Uterus (tissue), 3 donors: ENCODE measurements at regions not wholly inside any gene's neighbourhood (a gene's known extent, or its start where the extent isn't known, plus 50 kb on each side); places are given as distances from the start of the nearest gene placed in this dataset.

ENCODE experiments used
- DNase-seq, 2 donors: peaks; one replicate each; pipeline ENCODE4 v3.0.0-alpha.2; 2019 to 2020
- H3K27ac ChIP-seq, 2 donors: fragments of 200-600 bp; sonication (generic); 1 replicate in 1 of 2; 2 replicates in 1 of 2; pipeline ENCODE4 v1.5.1; 2016 to 2018
- H3K27me3 ChIP-seq, 2 donors: fragments of 200-600 bp; sonication (generic); one replicate each; pipeline ENCODE4 v1.5.1; 2018 to 2019; ENCODE audit warnings: control low read depth in 1 of 2
- H3K36me3 ChIP-seq, 2 donors: fragments of 200-600 bp; sonication (generic); one replicate each; pipeline ENCODE4 v1.5.1; 2019; ENCODE audit warnings: control low read depth in 1 of 2
- H3K4me1 ChIP-seq, 2 donors: fragments of 200-600 bp; sonication (generic); one replicate each; pipeline ENCODE4 v1.5.1; 2018 to 2019; ENCODE audit warnings: control low read depth in 1 of 2
- H3K4me3 ChIP-seq, 2 donors: fragments of 200-600 bp; sonication (generic); 1 replicate in 1 of 2; 2 replicates in 1 of 2; pipeline ENCODE4 v1.5.1; 2018 to 2019; ENCODE audit warnings: mild to moderate bottlenecking in 1 of 2
- H3K9me3 ChIP-seq, 2 donors: fragments of 200-600 bp; sonication (generic); one replicate each; pipeline ENCODE4 v1.5.1; 2019; ENCODE audit warnings: control low read depth in 1 of 2
- POLR2A ChIP-seq, 2 donors: fragments of 450-650 bp; IDR thresholded peaks; one replicate each; pipeline ENCODE4 v1.6.1; 2016; ENCODE audit warnings: antibody characterized with exemption in 2 of 2, mild to moderate bottlenecking in 1 of 2, moderate library complexity in 1 of 2
- intact Hi-C: fragments of 100-400 bp; cut with DNase I; formaldehyde crosslinking; loops from one replicate; pipeline ENCODE4 v1.15.1; 2023; ENCODE audit warnings: low total_unique reads
- TF ChIP-seq, protein P1 (sequence below), 4 experiments: fragments of 200-600 bp in 2 of 4; fragments of 450-650 bp in 2 of 4; sonication (generic) in 2 of 4; IDR thresholded peaks; one replicate each; pipeline ENCODE4 v1.5.1; 2016 to 2019; ENCODE audit warnings: antibody characterized with exemption in 4 of 4, mild to moderate bottlenecking in 2 of 4, moderate library complexity in 1 of 4
- donor health status: DM: yes; HTN: yes; CAD: no.

DNA sequence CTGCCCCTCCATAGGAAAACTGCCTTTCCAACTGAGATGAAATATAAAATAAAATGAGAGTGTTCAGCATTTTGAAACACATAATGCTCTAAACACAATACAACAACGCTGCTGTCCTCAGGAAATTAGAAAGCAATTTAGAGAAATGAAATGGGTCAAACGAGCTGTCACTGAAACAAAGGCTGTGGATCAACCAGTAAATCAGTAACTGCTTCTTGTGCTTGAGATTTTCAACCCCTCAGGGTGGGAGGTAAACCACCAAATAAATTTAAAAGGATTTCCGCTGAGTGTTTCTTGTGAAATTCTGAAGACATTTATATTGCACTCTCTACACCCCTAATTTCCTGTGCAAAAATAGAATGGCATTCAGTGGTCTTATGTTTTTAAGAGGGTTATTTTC is 657.1 kb upstream of the SEL1L start:
- no peaks in the 10 kb centered on the region for H3K27me3 ChIP-seq
- no peak overlapping the region for H3K27ac ChIP-seq
- no peaks in the 10 kb centered on the region for H3K9me3 ChIP-seq
- intact Hi-C loops = no loop called here
- no peak overlapping the region for H3K4me3 ChIP-seq
- H3K36me3 ChIP-seq = no peaks in the 10 kb centered on the region
- no peaks in the 10 kb centered on the region for H3K4me1 ChIP-seq
- no peak for DNase-seq
- TF ChIP-seq, protein P1, sequence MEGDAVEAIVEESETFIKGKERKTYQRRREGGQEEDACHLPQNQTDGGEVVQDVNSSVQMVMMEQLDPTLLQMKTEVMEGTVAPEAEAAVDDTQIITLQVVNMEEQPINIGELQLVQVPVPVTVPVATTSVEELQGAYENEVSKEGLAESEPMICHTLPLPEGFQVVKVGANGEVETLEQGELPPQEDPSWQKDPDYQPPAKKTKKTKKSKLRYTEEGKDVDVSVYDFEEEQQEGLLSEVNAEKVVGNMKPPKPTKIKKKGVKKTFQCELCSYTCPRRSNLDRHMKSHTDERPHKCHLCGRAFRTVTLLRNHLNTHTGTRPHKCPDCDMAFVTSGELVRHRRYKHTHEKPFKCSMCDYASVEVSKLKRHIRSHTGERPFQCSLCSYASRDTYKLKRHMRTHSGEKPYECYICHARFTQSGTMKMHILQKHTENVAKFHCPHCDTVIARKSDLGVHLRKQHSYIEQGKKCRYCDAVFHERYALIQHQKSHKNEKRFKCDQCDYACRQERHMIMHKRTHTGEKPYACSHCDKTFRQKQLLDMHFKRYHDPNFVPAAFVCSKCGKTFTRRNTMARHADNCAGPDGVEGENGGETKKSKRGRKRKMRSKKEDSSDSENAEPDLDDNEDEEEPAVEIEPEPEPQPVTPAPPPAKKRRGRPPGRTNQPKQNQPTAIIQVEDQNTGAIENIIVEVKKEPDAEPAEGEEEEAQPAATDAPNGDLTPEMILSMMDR (IDR thresholded peaks at IDR 0.05) = no peak
- TF ChIP-seq POLR2A (IDR thresholded peaks at IDR 0.05) = no peak

DNA sequence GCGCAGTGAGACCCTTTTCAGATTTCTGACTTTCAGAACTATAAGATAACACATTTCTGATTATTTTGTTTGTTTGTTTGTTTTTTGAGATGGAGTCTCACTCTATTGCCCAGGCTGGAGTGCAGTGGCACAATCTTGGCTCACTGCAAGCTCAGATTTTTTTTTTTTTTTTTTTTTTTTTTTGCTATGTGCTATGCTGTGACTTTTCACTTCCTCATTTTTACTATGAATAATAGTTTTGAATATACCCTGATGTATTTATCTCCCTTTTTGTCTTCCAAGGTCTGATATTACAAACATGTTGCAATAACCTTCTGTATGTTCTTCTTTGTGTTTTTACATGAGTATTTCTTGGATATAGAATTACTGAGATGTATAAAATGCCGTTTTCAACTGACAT is 658.7 kb upstream of the SEL1L start:
- intact Hi-C loops = no loop called here
- TF ChIP-seq, protein P1 (IDR thresholded peaks at IDR 0.05) = no peak
- TF ChIP-seq POLR2A (IDR thresholded peaks at IDR 0.05) = no peak
- Histone ChIP-seq H3K27ac (no peak overlapping the region), H3K4me3 (no peak overlapping the region), H3K9me3 (no peaks in the 10 kb centered on the region), H3K27me3 (no peaks in the 10 kb centered on the region), H3K36me3 (no peaks in the 10 kb centered on the region), H3K4me1 (no peaks in the 10 kb centered on the region)
- DNase-seq = no peak

DNA sequence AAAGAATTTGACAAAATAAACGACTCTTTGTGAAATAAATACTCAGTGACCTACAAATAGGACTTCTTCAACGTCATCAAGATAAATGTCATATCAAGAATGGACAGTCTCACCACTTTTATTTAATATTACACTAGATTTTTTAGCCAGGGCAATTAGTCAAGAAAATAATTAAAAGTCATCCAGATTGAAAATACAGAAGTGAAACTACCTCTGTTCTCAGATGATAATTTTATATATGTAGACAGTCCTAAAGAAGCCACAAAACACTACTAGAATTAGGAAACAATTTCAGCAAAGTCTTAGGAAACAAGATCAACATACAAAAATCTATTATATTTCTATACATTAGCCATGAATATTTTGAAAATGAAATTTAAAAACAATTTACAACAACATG is 689.6 kb upstream of the SEL1L start:
- TF ChIP-seq, protein P1 (IDR thresholded peaks at IDR 0.05) = no peak
- TF ChIP-seq POLR2A (IDR thresholded peaks at IDR 0.05) = no peak
- H3K9me3 ChIP-seq = no peaks in the 10 kb centered on the region
- no peaks in the 10 kb centered on the region for H3K27me3 ChIP-seq
- H3K36me3 ChIP-seq = no peaks in the 10 kb centered on the region
- no peak overlapping the region for H3K4me3 ChIP-seq
- no peaks in the 10 kb centered on the region for H3K4me1 ChIP-seq
- no peak overlapping the region for H3K27ac ChIP-seq
- DNase-seq = no peak
- intact Hi-C loops = no loop called here

DNA sequence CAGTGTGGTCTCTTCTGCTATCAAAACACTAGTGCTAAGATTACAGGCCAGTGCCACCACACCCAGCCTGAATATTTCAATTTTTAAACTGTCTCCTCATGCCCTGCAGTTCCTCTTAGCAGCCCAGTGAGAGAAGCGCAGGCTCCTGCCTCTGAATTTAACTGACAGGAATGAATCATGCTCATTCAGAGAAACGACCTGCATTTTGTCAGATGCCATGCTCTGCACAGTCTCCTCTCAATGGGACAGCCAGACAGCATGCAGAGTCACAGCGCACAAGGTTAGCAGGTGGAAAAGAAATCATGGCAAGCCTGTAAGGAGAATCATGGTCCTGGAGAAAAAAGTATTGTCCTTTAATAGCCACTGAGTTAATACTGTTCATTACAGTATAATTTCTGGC is 691.0 kb upstream of the SEL1L start:
- TF ChIP-seq, protein P1 (IDR thresholded peaks at IDR 0.05) = no peak
- no peak for TF ChIP-seq POLR2A (IDR thresholded peaks at IDR 0.05)
- no peak for DNase-seq
- H3K36me3 ChIP-seq = no peaks in the 10 kb centered on the region
- no peak overlapping the region for H3K27ac ChIP-seq
- no peak overlapping the region for H3K4me3 ChIP-seq
- H3K27me3 ChIP-seq = no peaks in the 10 kb centered on the region
- no peaks in the 10 kb centered on the region for H3K9me3 ChIP-seq
- intact Hi-C loops = no loop called here
- no peaks in the 10 kb centered on the region for H3K4me1 ChIP-seq

DNA sequence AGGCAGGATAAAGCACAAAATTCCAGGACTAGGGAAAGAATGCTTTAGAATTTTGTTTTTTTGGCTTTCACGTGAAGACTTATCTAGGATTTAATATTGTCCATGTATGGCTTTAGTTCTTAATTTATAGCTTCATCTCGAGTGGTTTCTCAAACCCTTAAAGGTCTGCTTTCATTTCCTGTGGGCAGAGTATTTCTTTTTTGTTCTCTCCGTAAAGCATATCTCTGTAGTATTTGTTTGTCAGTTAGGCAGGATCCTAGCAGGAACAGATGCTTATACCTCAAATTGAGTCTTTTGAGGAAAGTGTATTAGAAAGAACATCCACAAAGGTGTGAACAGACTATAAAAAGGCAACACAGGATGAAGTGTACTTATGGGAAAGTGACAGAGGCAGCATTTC is 697.1 kb upstream of the SEL1L start:
- intact Hi-C loops = no loop called here
- Histone ChIP-seq H3K4me3 (no peak overlapping the region), H3K4me1 (no peaks in the 10 kb centered on the region), H3K27me3 (no peaks in the 10 kb centered on the region), H3K36me3 (no peaks in the 10 kb centered on the region), H3K9me3 (no peaks in the 10 kb centered on the region), H3K27ac (no peak overlapping the region)
- DNase-seq = no peak
- no peak for TF ChIP-seq POLR2A (IDR thresholded peaks at IDR 0.05)
- TF ChIP-seq, protein P1 (IDR thresholded peaks at IDR 0.05) = no peak
